CD4-positive, alpha-beta T cell treated with Interferon alpha-2 for 1 hour (primary cell): ENCODE measurements at regions not wholly inside any gene's neighbourhood (a gene's known extent, or its start where the extent isn't known, plus 50 kb on each side); places are given as distances from the start of the nearest gene placed in this dataset.

Experiments used
- DNase-seq, 2 donors: peaks; one replicate each; pipeline ENCODE4 v3.0.0-alpha.2; 2020 to 2022

GRCh38 chr13:38618881-38619280, 68.0 kb upstream of the FREM2 start:
- DNase-seq, result no peak

GRCh38 chr13:38620876-38621275, 66.0 kb upstream of the FREM2 start:
- no peak for DNase-seq

- no peak for DNase-seq
Measured at GRCh38 chr13:38624822-38625221, 62.1 kb upstream of the FREM2 start.

- DNase-seq, result no peak
Measured at GRCh38 chr13:38628554-38628953, 58.3 kb upstream of the FREM2 start.

- no peak for DNase-seq
Measured at GRCh38 chr13:38630780-38631179, 56.1 kb upstream of the FREM2 start.

GRCh38 chr13:38635030-38635429, 51.8 kb upstream of the FREM2 start:
- DNase-seq, result no peak

GRCh38 chr13:38636073-38636472, 50.8 kb upstream of the FREM2 start:
- no peak for DNase-seq

GRCh38 chr13:38636761-38637160, 50.1 kb upstream of the FREM2 start:
- DNase-seq, result no peak
